ENCODE measurements at regions not wholly inside any gene's neighbourhood (a gene's known extent, or its start where the extent isn't known, plus 50 kb on each side); places are given as distances from the start of the nearest gene placed in this dataset.
"Not testable (repeated sequence)": the region's sequence is repeated elsewhere in the genome, so short reads cannot be mapped to it uniquely, and the experiment has no call there.

DNA sequence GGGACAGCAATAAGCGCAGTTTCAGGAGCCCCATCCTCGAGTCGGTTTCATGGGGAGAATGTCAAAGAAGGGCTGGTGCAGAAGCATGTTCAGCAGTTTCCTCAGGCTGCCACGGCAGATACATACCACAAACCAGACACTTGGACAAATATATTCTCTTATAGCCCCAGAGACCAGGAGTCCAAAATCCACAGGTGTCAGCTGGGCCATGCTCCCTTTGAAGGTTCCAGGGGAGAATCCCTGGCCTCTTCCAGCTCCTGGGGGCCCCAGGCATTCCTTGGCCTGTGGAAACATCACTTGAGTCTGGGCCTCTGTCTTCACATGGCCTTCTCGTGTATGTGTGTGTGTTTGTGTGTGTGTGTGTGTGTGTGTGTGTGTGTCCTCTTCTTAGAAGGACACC lies 164.1 kb downstream of the UQCRFS1 start:
- Mint-ChIP-seq H3K4me3 (no peak overlapping the region), H3K27me3 (no peaks in the 10 kb centered on the region), H3K36me3 (no peaks in the 10 kb centered on the region), H3K9me3 (peaks cover 0 to 2% (median 0%) of the 10 kb centered on the region in 8 donors), H3K4me1 (no peaks in the 10 kb centered on the region), H3K27ac (peak overlapping the region in 1 of 7 donors; percentile 61)
- intact Hi-C loops (cut with micrococcal nuclease): no loop called here
- Histone ChIP-seq H3K36me3 (ENCODE audit: insufficient read depth, low read length) (no peaks in the 10 kb centered on the region), H3K27me3 (ENCODE audit: insufficient read depth, low read length) (no peaks in the 10 kb centered on the region), H3K27ac (ENCODE audit: low read depth, low read length) (no peak overlapping the region), H3K4me3 (ENCODE audit: low read length in 2 of 2) (no peak overlapping the region), H3K4me1 (ENCODE audit: insufficient read depth, low read length) (no peaks in the 10 kb centered on the region), H3K9me3 (ENCODE audit: control insufficient read depth in 1 of 2, low read length in 2 of 2) (no peaks in the 10 kb centered on the region)
- ChIA-PET CTCF (ENCODE audit: partially characterized antibody) (no interaction called here), POLR2A (ENCODE audit: partially characterized antibody) (no interaction called here)
- DNase-seq: no peak

DNA sequence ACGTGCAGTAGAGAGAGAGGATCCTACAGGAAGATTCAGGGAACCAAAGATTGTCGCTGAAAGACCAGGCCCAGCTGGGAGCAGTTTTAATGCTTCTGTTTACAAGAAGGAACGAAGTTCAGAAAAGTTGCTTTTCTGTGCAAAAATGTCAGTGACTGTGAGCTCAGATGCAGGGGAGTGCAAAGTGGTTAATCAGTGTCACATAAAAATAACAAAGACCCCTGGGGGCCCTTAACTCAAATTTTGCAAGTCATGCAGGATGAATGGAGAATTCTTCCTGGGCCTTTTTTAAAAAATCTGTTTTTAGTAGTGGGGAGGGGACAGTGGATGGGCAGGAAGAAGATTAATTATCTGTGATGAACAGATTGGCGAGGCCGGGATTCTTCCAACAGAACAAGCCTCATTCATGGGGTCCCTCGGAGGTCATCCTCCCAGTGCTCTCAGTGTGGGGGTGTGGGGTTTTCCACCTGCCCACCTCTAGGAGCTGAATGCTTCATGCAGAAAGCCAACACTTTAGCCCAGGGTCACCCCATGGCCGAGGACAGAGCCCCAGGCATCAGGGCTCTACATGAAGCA lies 167.2 kb downstream of the UQCRFS1 start:
- intact Hi-C loops (cut with micrococcal nuclease): no loop called here
- Histone ChIP-seq H3K27ac (ENCODE audit: low read depth, low read length) (no peak overlapping the region), H3K4me3 (ENCODE audit: low read length in 2 of 2) (no peak overlapping the region), H3K36me3 (ENCODE audit: insufficient read depth, low read length) (no peaks in the 10 kb centered on the region), H3K9me3 (ENCODE audit: control insufficient read depth in 1 of 2, low read length in 2 of 2) (no peaks in the 10 kb centered on the region), H3K4me1 (ENCODE audit: insufficient read depth, low read length) (no peaks in the 10 kb centered on the region), H3K27me3 (ENCODE audit: insufficient read depth, low read length) (no peaks in the 10 kb centered on the region)
- Mint-ChIP-seq H3K27ac (no peak overlapping the region), H3K4me3 (no peak overlapping the region), H3K4me1 (no peaks in the 10 kb centered on the region), H3K27me3 (no peaks in the 10 kb centered on the region), H3K36me3 (no peaks in the 10 kb centered on the region), H3K9me3 (peaks cover 0 to 15% (median 0%) of the 10 kb centered on the region in 8 donors)
- DNase-seq: no peak
- CTCF ChIA-PET (ENCODE audit: partially characterized antibody): no interaction called here
- POLR2A ChIA-PET (ENCODE audit: partially characterized antibody): no interaction called here

DNA sequence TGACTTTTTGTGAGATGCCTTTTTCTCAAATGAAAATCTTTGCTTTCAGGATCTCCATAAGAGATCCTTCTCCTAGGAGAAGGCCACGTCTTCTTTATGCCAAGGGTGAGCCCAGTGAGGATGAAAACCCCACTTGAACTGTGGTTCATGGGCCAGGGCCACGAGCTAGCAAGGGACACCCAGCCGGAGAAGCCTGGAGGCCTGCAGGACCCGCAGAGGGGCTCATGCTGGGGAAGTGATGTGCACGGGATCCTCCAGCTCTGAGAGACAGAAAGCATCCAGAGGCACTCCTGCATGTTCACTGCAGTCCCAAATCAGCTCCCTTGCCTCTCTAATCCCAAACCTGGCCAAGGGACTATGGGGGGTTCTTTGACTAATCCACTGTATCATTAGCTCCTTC lies 168.9 kb downstream of the UQCRFS1 start:
- no peak overlapping the region for H3K4me3 Mint-ChIP-seq
- peaks cover 0 to 15% (median 0%) of the 10 kb centered on the region in 8 donors for H3K9me3 Mint-ChIP-seq
- no peak overlapping the region for H3K4me3 ChIP-seq (ENCODE audit: low read length in 2 of 2)
- no peaks in the 10 kb centered on the region for H3K4me1 ChIP-seq (ENCODE audit: insufficient read depth, low read length)
- H3K4me1 Mint-ChIP-seq: no peaks in the 10 kb centered on the region
- no peak overlapping the region for H3K27ac ChIP-seq (ENCODE audit: low read depth, low read length)
- POLR2A ChIA-PET (ENCODE audit: partially characterized antibody): no interaction called here
- H3K36me3 Mint-ChIP-seq: no peaks in the 10 kb centered on the region
- no peaks in the 10 kb centered on the region for H3K9me3 ChIP-seq (ENCODE audit: control insufficient read depth in 1 of 2, low read length in 2 of 2)
- no peaks in the 10 kb centered on the region for H3K27me3 ChIP-seq (ENCODE audit: insufficient read depth, low read length)
- CTCF ChIA-PET (ENCODE audit: partially characterized antibody): no interaction called here
- intact Hi-C loops (cut with micrococcal nuclease): no loop called here
- DNase-seq: no peak
- peaks cover 0 to 2% of the 10 kb centered on the region in 2 donors for H3K27me3 Mint-ChIP-seq
- no peak overlapping the region for H3K27ac Mint-ChIP-seq
- no peaks in the 10 kb centered on the region for H3K36me3 ChIP-seq (ENCODE audit: insufficient read depth, low read length)

- H3K36me3 Mint-ChIP-seq: no peaks in the 10 kb centered on the region
- CTCF ChIA-PET (ENCODE audit: partially characterized antibody): no interaction called here
- intact Hi-C loops (cut with micrococcal nuclease): no loop called here
Measured at GRCh38 chr19:29042450-29042849, 170.5 kb downstream of the UQCRFS1 start.

GRCh38 chr19:29040951-29041350 lies 172.0 kb downstream of the UQCRFS1 start:
- H3K27ac ChIP-seq (ENCODE audit: low read depth, low read length): no peak overlapping the region
- intact Hi-C loops (cut with micrococcal nuclease): no loop called here
- CTCF ChIA-PET (ENCODE audit: partially characterized antibody): no interaction called here
- H3K27ac Mint-ChIP-seq: no peak overlapping the region
- H3K4me1 Mint-ChIP-seq: no peaks in the 10 kb centered on the region
- H3K4me1 ChIP-seq (ENCODE audit: insufficient read depth, low read length): no peaks in the 10 kb centered on the region
- no peak for DNase-seq
- H3K27me3 ChIP-seq (ENCODE audit: insufficient read depth, low read length): no peaks in the 10 kb centered on the region
- H3K36me3 ChIP-seq (ENCODE audit: insufficient read depth, low read length): no peaks in the 10 kb centered on the region
- POLR2A ChIA-PET (ENCODE audit: partially characterized antibody): no interaction called here
- H3K4me3 ChIP-seq (ENCODE audit: low read length in 2 of 2): no peak overlapping the region
- H3K27me3 Mint-ChIP-seq: peaks cover 0 to 2% of the 10 kb centered on the region in 2 donors
- no peaks in the 10 kb centered on the region for H3K9me3 ChIP-seq (ENCODE audit: control insufficient read depth in 1 of 2, low read length in 2 of 2)
- H3K36me3 Mint-ChIP-seq: no peaks in the 10 kb centered on the region
- no peak overlapping the region for H3K4me3 Mint-ChIP-seq
- peaks cover 0 to 14% (median 0%) of the 10 kb centered on the region in 8 donors for H3K9me3 Mint-ChIP-seq

More at GRCh38 chr19:29042450-29042849, 170.5 kb downstream of the UQCRFS1 start:
- Histone ChIP-seq H3K27me3 (ENCODE audit: insufficient read depth, low read length) (no peaks in the 10 kb centered on the region), H3K4me1 (ENCODE audit: insufficient read depth, low read length) (no peaks in the 10 kb centered on the region), H3K9me3 (ENCODE audit: control insufficient read depth in 1 of 2, low read length in 2 of 2) (no peaks in the 10 kb centered on the region), H3K36me3 (ENCODE audit: insufficient read depth, low read length) (no peaks in the 10 kb centered on the region), H3K4me3 (ENCODE audit: low read length in 2 of 2) (no peak overlapping the region), H3K27ac (ENCODE audit: low read depth, low read length) (no peak overlapping the region)
- H3K27me3 Mint-ChIP-seq: peaks cover 0 to 2% of the 10 kb centered on the region in 2 donors
- no peak overlapping the region for H3K4me3 Mint-ChIP-seq
- no peaks in the 10 kb centered on the region for H3K4me1 Mint-ChIP-seq
- H3K9me3 Mint-ChIP-seq: peaks cover 0 to 15% (median 0%) of the 10 kb centered on the region in 8 donors
- DNase-seq: no peak
- POLR2A ChIA-PET (ENCODE audit: partially characterized antibody): no interaction called here
- H3K27ac Mint-ChIP-seq: no peak overlapping the region

- H3K4me3 Mint-ChIP-seq: no peak overlapping the region
- Histone ChIP-seq H3K4me1 (ENCODE audit: insufficient read depth, low read length) (no peaks in the 10 kb centered on the region), H3K36me3 (ENCODE audit: insufficient read depth, low read length) (no peaks in the 10 kb centered on the region), H3K27me3 (ENCODE audit: insufficient read depth, low read length) (no peaks in the 10 kb centered on the region), H3K27ac (ENCODE audit: low read depth, low read length) (no peak overlapping the region), H3K9me3 (ENCODE audit: control insufficient read depth in 1 of 2, low read length in 2 of 2) (no peaks in the 10 kb centered on the region), H3K4me3 (ENCODE audit: low read length in 2 of 2) (no peak overlapping the region)
- CTCF ChIA-PET (ENCODE audit: partially characterized antibody): no interaction called here
- peaks cover 0 to 2% of the 10 kb centered on the region in 2 donors for H3K27me3 Mint-ChIP-seq
- intact Hi-C loops (cut with micrococcal nuclease): no loop called here
- H3K36me3 Mint-ChIP-seq: no peaks in the 10 kb centered on the region
- H3K9me3 Mint-ChIP-seq: peaks cover 0 to 14% (median 0%) of the 10 kb centered on the region in 8 donors
- POLR2A ChIA-PET (ENCODE audit: partially characterized antibody): no interaction called here
- no peak for DNase-seq
- no peaks in the 10 kb centered on the region for H3K4me1 Mint-ChIP-seq
- no peak overlapping the region for H3K27ac Mint-ChIP-seq
Measured at GRCh38 chr19:29040292-29040691, 172.7 kb downstream of the UQCRFS1 start.

DNA sequence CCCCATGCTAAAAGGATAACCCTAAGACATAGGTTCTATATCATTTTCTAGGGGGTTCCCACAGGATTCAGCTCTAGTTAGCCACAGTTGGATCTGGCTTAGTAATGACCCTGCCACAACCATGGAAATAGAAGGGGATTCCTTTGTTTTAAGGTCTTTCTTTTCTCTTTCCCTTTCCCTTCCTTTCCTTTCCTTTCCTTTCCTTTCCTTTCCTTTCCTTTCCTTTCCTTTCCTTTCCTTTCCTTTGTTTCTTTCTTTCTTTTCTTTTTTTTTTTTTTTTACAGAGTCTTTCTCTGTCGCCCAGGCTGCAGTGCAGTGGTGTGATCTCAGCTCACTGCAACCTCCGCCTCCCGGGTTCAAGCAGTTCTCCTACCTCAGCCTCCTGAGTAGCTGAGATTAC lies 173.9 kb downstream of the UQCRFS1 start:
- H3K27me3 Mint-ChIP-seq; H3K9me3 ChIP-seq (ENCODE audit: control insufficient read depth in 1 of 2, low read length in 2 of 2); H3K27me3 ChIP-seq (ENCODE audit: insufficient read depth, low read length); H3K27ac ChIP-seq (ENCODE audit: low read depth, low read length); H3K27ac Mint-ChIP-seq; H3K36me3 Mint-ChIP-seq; H3K4me1 ChIP-seq (ENCODE audit: insufficient read depth, low read length); H3K4me3 ChIP-seq (ENCODE audit: low read length in 2 of 2); intact Hi-C loops (cut with micrococcal nuclease); POLR2A ChIA-PET (ENCODE audit: partially characterized antibody); H3K4me1 Mint-ChIP-seq; CTCF ChIA-PET (ENCODE audit: partially characterized antibody); H3K4me3 Mint-ChIP-seq; DNase-seq; H3K36me3 ChIP-seq (ENCODE audit: insufficient read depth, low read length): not testable (repeated sequence)
- H3K9me3 Mint-ChIP-seq: peaks cover 0 to 14% (median 0%) of the 10 kb centered on the region in 8 donors

DNA sequence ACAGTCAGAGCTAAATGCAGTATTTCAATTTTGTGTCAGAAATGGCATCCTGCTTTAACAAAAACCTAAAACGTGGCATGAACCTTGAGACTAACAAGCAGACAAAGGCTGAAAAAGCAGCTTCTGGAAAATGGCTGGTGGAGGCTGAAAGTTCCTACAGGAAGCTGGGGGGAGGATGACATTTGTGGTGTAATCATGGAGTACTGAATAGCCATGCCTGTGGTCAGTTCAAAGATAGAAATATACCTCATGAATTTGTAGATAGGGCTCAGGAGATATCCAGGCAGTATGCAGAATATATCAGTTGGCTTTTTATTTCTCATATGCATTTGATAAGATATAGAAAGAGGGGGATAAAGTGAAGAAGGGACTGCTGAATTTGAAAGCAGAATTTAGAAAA lies 181.7 kb downstream of the UQCRFS1 start:
- Histone ChIP-seq H3K4me3 (ENCODE audit: low read length in 2 of 2) (no peak overlapping the region), H3K4me1 (ENCODE audit: insufficient read depth, low read length) (no peaks in the 10 kb centered on the region), H3K36me3 (ENCODE audit: insufficient read depth, low read length) (no peaks in the 10 kb centered on the region), H3K27ac (ENCODE audit: low read depth, low read length) (no peak overlapping the region), H3K9me3 (ENCODE audit: control insufficient read depth in 1 of 2, low read length in 2 of 2) (no peaks in the 10 kb centered on the region), H3K27me3 (ENCODE audit: insufficient read depth, low read length) (no peaks in the 10 kb centered on the region)
- Mint-ChIP-seq H3K4me1 (no peaks in the 10 kb centered on the region), H3K4me3 (no peak overlapping the region), H3K36me3 (no peaks in the 10 kb centered on the region), H3K9me3 (peaks cover 0 to 2% (median 0%) of the 10 kb centered on the region in 8 donors), H3K27ac (no peak overlapping the region), H3K27me3 (no peaks in the 10 kb centered on the region)
- intact Hi-C loops (cut with micrococcal nuclease): no loop called here
- CTCF ChIA-PET (ENCODE audit: partially characterized antibody): no interaction called here
- POLR2A ChIA-PET (ENCODE audit: partially characterized antibody): no interaction called here
- DNase-seq: no peak
